ENCODE measurements at regions not wholly inside any gene's neighbourhood (a gene's known extent, or its start where the extent isn't known, plus 50 kb on each side); places are given as distances from the start of the nearest gene placed in this dataset.

DNA sequence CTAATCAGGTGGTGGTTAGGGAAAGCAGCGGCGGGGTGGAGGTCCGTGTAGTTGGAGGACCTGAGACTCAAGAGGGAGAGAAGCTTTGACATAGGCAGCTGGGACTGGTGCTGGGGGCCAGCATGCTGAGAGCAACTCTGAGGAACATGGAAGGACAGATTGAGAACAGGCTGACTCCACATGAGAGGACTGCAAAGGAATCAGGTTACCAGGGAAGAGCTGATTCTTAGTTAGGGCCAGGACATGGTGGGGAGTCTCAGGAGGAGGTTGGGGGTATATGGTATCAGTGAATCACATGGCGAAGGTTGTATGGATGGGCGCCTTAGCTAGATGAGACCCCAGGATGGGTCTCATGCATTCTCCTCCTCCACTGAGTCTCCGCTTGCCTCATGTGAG lies 264.0 kb upstream of the BOD1L1 start:
- no peak overlapping the region for H3K4me3 ChIP-seq (ENCODE audit: low read depth, low read length)
- TF ChIP-seq, protein P1, sequence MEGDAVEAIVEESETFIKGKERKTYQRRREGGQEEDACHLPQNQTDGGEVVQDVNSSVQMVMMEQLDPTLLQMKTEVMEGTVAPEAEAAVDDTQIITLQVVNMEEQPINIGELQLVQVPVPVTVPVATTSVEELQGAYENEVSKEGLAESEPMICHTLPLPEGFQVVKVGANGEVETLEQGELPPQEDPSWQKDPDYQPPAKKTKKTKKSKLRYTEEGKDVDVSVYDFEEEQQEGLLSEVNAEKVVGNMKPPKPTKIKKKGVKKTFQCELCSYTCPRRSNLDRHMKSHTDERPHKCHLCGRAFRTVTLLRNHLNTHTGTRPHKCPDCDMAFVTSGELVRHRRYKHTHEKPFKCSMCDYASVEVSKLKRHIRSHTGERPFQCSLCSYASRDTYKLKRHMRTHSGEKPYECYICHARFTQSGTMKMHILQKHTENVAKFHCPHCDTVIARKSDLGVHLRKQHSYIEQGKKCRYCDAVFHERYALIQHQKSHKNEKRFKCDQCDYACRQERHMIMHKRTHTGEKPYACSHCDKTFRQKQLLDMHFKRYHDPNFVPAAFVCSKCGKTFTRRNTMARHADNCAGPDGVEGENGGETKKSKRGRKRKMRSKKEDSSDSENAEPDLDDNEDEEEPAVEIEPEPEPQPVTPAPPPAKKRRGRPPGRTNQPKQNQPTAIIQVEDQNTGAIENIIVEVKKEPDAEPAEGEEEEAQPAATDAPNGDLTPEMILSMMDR (IDR thresholded peaks at IDR 0.05; ENCODE audit: insufficient read depth, low read depth, low read length, missing control alignments): no peak
- DNase-seq (ENCODE audit: low read depth): no peak

DNA sequence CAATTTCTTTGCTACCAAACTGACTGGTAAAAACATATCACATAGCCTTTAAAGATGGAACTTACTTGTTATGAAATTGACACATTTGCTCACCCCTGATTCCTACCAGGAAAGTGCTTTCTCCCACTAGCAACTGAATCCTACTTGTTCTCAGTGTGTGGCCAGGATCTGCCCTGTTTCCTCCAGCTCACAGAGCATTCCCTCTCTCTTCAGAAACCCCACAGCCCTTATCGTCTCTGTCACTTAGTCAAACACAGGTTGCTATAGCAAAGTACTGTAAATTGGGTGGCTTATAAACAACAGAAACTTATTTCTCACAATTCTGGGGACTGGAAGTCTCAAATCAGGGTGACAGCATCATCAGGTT lies 265.2 kb upstream of the BOD1L1 start:
- TF ChIP-seq, protein P1 (IDR thresholded peaks at IDR 0.05; ENCODE audit: insufficient read depth, low read depth, low read length, missing control alignments): no peak
- no peak overlapping the region for H3K4me3 ChIP-seq (ENCODE audit: low read depth, low read length)
- DNase-seq (ENCODE audit: low read depth): no peak

DNA sequence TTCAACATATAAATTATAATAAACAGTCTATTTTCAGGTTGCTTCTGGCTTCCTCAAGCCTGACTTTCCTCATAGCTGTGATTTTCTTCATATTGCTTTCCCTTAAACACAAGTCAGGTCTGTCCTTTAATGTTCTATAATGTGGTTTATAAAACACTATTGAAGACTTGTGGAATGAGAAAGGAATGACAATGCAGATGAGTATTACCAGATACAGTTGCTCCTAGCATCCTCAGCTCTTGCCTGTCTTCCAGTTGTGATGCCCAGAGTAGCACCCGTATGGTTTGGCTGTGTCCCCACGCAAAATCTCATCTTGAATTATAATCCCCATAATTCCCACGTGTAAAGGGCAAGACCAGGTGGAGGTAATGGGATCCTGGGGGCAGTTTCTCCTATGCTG lies 265.7 kb upstream of the BOD1L1 start:
- H3K4me3 ChIP-seq (ENCODE audit: low read depth, low read length): no peak overlapping the region
- no peak for DNase-seq (ENCODE audit: low read depth)
- TF ChIP-seq, protein P1 (IDR thresholded peaks at IDR 0.05; ENCODE audit: insufficient read depth, low read depth, low read length, missing control alignments): no peak

DNA sequence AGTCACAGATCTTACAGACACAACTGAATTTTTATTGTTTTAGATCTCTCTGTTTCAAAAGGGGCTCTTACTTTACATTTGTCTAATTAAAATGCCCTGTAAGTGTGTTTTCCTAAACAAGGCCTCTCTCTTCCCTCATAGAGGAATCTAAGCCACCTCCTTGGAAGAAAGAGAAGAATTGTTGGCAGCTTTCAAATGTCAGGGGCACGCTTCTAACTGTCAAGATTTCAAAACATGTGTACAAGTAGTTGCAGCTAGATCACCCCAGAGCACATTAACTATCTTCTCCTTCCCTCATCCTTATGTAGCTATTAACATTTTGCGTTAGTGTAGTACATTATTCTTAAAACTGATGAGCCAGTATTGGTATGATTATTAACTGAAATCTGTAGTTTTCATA lies 266.5 kb upstream of the BOD1L1 start:
- no peak overlapping the region for H3K4me3 ChIP-seq (ENCODE audit: low read depth, low read length)
- no peak for DNase-seq (ENCODE audit: low read depth)
- TF ChIP-seq, protein P1 (IDR thresholded peaks at IDR 0.05; ENCODE audit: insufficient read depth, low read depth, low read length, missing control alignments): no peak

DNA sequence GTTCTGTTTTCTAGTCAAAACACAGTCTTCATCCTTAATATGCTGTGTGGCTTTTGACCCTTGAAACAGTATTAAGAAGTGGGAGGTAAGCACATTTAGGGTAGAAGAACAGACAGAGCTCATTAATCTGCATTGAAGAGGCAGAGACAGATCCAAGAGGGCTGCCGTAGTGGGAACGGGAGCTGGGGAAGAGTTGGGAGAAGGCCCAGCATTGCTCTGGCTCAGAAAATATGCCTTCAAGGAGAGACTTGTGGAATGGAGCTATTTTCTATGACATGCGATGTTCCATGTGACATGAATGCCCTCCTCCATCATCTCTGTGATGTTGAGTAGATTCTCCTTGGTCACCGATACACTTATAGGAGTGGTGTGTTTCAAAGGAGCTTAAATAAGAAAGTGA lies 273.3 kb upstream of the BOD1L1 start:
- DNase-seq (ENCODE audit: low read depth): no peak
- no peak overlapping the region for H3K4me3 ChIP-seq (ENCODE audit: low read depth, low read length)
- TF ChIP-seq, protein P1 (IDR thresholded peaks at IDR 0.05; ENCODE audit: insufficient read depth, low read depth, low read length, missing control alignments): no peak

DNA sequence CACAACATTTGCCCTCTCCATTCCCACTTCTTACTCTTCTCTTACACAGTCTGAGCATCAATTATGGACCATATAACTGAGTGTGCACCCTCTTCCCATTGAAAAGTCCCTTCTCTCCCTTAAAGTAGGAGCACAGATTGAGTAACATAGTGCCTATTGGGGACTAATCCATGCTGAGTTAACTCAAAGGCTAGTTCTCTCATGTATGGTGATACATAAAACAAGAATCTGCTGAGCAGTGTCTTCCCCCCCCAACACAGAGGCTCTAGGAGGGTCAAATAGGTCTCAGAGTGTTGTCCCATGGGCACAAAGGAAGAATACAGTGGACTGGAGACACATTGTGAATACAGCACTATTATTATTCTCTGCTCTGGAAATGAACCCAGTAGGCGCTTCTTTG lies 274.6 kb upstream of the BOD1L1 start:
- no peak overlapping the region for H3K4me3 ChIP-seq (ENCODE audit: low read depth, low read length)
- TF ChIP-seq, protein P1 (IDR thresholded peaks at IDR 0.05; ENCODE audit: insufficient read depth, low read depth, low read length, missing control alignments): no peak
- DNase-seq (ENCODE audit: low read depth): no peak

DNA sequence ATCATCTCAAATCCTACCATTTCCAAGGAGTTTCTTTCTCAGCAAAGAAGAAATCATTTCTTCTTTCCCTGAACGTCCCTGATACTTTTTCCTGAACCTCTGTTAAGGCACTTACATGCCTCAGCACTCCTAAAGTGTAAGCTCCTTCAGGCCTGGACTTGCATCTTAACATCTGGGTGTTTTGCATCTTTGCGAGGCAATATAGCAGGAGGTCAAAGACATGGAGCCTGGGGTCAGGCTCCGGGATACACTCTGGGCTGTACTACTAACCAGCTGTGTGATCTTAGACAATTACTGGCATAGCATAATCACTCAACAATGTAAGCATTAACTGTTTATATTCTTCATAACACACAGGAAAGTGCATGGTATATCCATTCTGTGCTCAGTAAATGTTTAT lies 275.5 kb upstream of the BOD1L1 start:
- no peak for DNase-seq (ENCODE audit: low read depth)
- H3K4me3 ChIP-seq (ENCODE audit: low read depth, low read length): no peak overlapping the region
- TF ChIP-seq, protein P1 (IDR thresholded peaks at IDR 0.05; ENCODE audit: insufficient read depth, low read depth, low read length, missing control alignments): no peak

All from GM12865 (cell line).